KMS-11 (cell line): ENCODE measurements at regions not wholly inside any gene's neighbourhood (a gene's known extent, or its start where the extent isn't known, plus 50 kb on each side); places are given as distances from the start of the nearest gene placed in this dataset.

ENCODE experiments used
- H2AFZ ChIP-seq: fragments of 200-600 bp; sonication (generic); 2 replicates; pipeline ENCODE4 v1.6.1; 2016; ENCODE audit warnings: antibody characterized with exemption, mixed run types, low read depth
- H3K27ac ChIP-seq: fragments of 200-600 bp; sonication (generic); 2 replicates; pipeline ENCODE4 v1.6.1; 2016; ENCODE audit warnings: mild to moderate bottlenecking, mixed run types
- H3K27me3 ChIP-seq: fragments of 200-600 bp; sonication (generic); 2 replicates; pipeline ENCODE4 v1.6.1; 2017; ENCODE audit warnings: mild to moderate bottlenecking, low read depth, mixed run types, moderate library complexity; ENCODE audit not compliant: insufficient read depth
- H3K36me3 ChIP-seq: fragments of 200-600 bp; sonication (generic); 2 replicates; pipeline ENCODE4 v1.6.1; 2017; ENCODE audit warnings: mild to moderate bottlenecking, mixed run types; ENCODE audit not compliant: insufficient read depth
- H3K4me1 ChIP-seq: fragments of 200-600 bp; sonication (generic); 2 replicates; pipeline ENCODE4 v1.6.1; 2016; ENCODE audit warnings: mild to moderate bottlenecking, low read depth, mixed run types; ENCODE audit not compliant: poor library complexity, severe bottlenecking
- H3K4me2 ChIP-seq: fragments of 200-600 bp; sonication (generic); 2 replicates; pipeline ENCODE4 v1.7.0; 2016; ENCODE audit warnings: mild to moderate bottlenecking, mixed run types
- H3K4me3 ChIP-seq: fragments of 200-600 bp; sonication (generic); IDR thresholded peaks from 2 replicates; pipeline ENCODE4 v1.6.1; 2017; ENCODE audit warnings: low read depth, low read length, mixed read lengths; ENCODE audit not compliant: insufficient read depth
- H3K79me2 ChIP-seq: fragments of 200-600 bp; sonication (generic); 2 replicates; pipeline ENCODE4 v1.6.1; 2016; ENCODE audit warnings: low read depth, mixed run types; ENCODE audit not compliant: insufficient read depth
- H3K9ac ChIP-seq: fragments of 200-600 bp; sonication (generic); 2 replicates; pipeline ENCODE4 v1.6.1; 2016; ENCODE audit warnings: mild to moderate bottlenecking, mixed run types
- H4K20me1 ChIP-seq: fragments of 200-600 bp; sonication (generic); 2 replicates; pipeline ENCODE4 v1.6.1; 2016; ENCODE audit warnings: mild to moderate bottlenecking, mixed run types; ENCODE audit not compliant: insufficient read depth
- CTCF ChIP-seq: fragments of 200-600 bp; sonication (generic); conservative IDR thresholded peaks from 2 replicates; pipeline ENCODE4 v1.6.1; 2017; ENCODE audit warnings: low read depth, mild to moderate bottlenecking, antibody characterized with exemption, low read length, moderate library complexity, mixed read lengths

GRCh38 chr22:47446821-47447810, 684.7 kb downstream of the TBC1D22A start:
- no peak overlapping the region for H3K4me3 ChIP-seq
- no peak overlapping the region for H3K4me2 ChIP-seq
- no peaks in the 10 kb centered on the region for H3K36me3 ChIP-seq
- H3K79me2 ChIP-seq: no peaks in the 10 kb centered on the region
- H4K20me1 ChIP-seq: no peaks in the 10 kb centered on the region
- H2AFZ ChIP-seq: no peak overlapping the region
- H3K9ac ChIP-seq: no peak overlapping the region
- H3K4me1 ChIP-seq: no peaks in the 10 kb centered on the region
- TF ChIP-seq CTCF: no peak
- H3K27me3 ChIP-seq: no peaks in the 10 kb centered on the region
- no peak overlapping the region for H3K27ac ChIP-seq

GRCh38 chr22:47446331-47446730, 683.9 kb downstream of the TBC1D22A start:
- Histone ChIP-seq H3K4me1 (no peaks in the 10 kb centered on the region), H2AFZ (no peak overlapping the region), H3K36me3 (no peaks in the 10 kb centered on the region), H3K9ac (no peak overlapping the region), H4K20me1 (no peaks in the 10 kb centered on the region), H3K27ac (no peak overlapping the region), H3K27me3 (no peaks in the 10 kb centered on the region), H3K79me2 (no peaks in the 10 kb centered on the region), H3K4me2 (no peak overlapping the region), H3K4me3 (no peak overlapping the region)
- TF ChIP-seq CTCF: no peak

- H2AFZ ChIP-seq: no peak overlapping the region
- H3K9ac ChIP-seq: no peak overlapping the region
- no peaks in the 10 kb centered on the region for H3K79me2 ChIP-seq
- no peak for TF ChIP-seq CTCF
- no peaks in the 10 kb centered on the region for H4K20me1 ChIP-seq
- no peaks in the 10 kb centered on the region for H3K27me3 ChIP-seq
- H3K4me1 ChIP-seq: no peaks in the 10 kb centered on the region
- H3K4me2 ChIP-seq: no peak overlapping the region
- no peak overlapping the region for H3K27ac ChIP-seq
- H3K36me3 ChIP-seq: no peaks in the 10 kb centered on the region
- no peak overlapping the region for H3K4me3 ChIP-seq
Measured at GRCh38 chr22:47445716-47446290, 683.4 kb downstream of the TBC1D22A start.

GRCh38 chr22:47445212-47445611, 682.8 kb downstream of the TBC1D22A start:
- TF ChIP-seq CTCF: no peak
- H3K9ac ChIP-seq: no peak overlapping the region
- no peak overlapping the region for H2AFZ ChIP-seq
- H3K79me2 ChIP-seq: no peaks in the 10 kb centered on the region
- H3K36me3 ChIP-seq: no peaks in the 10 kb centered on the region
- H3K4me2 ChIP-seq: no peak overlapping the region
- no peaks in the 10 kb centered on the region for H3K27me3 ChIP-seq
- no peaks in the 10 kb centered on the region for H3K4me1 ChIP-seq
- H4K20me1 ChIP-seq: no peaks in the 10 kb centered on the region
- no peak overlapping the region for H3K27ac ChIP-seq
- no peak overlapping the region for H3K4me3 ChIP-seq
